Body of pancreas (tissue), 4 donors: ENCODE measurements at regions not wholly inside any gene's neighbourhood (a gene's known extent, or its start where the extent isn't known, plus 50 kb on each side); places are given as distances from the start of the nearest gene placed in this dataset.

Source experiments
- CTCF ChIP-seq, 7 experiments: fragments of 450-650 bp in 4 of 7; fragments of 200-600 bp in 3 of 7; sonication (generic) in 3 of 7; IDR thresholded peaks; one replicate each; pipeline ENCODE4 v1.5.1; 2016 to 2019; ENCODE audit warnings: antibody characterized with exemption in 7 of 7
- POLR2A ChIP-seq, 3 donors: fragments of 450-650 bp; IDR thresholded peaks; one replicate each; pipeline ENCODE4 v1.6.1; 2016; ENCODE audit warnings: antibody characterized with exemption in 3 of 3, mild to moderate bottlenecking in 2 of 3

GRCh38 chr5:57072218-57072892 lies 101.5 kb upstream of the GPBP1 start:
- TF ChIP-seq CTCF (IDR thresholded peaks at IDR 0.05) (no peak), POLR2A (IDR thresholded peaks at IDR 0.05) (no peak)
